ENCODE measurements at regions not wholly inside any gene's neighbourhood (a gene's known extent, or its start where the extent isn't known, plus 50 kb on each side); places are given as distances from the start of the nearest gene placed in this dataset.

GRCh38 chr12:75665216-75665615 is 153.8 kb upstream of the KRR1 start:
- H3K4me3 Mint-ChIP-seq, result no peak overlapping the region

GRCh38 chr12:75662511-75663159 is 151.2 kb upstream of the KRR1 start:
- ATAC-seq, result no peak
- DNase-seq (ENCODE audit: low spot score), result no peak
- ChIA-PET POLR2A (no interaction called here), CTCF (no interaction called here)
- Mint-ChIP-seq H3K27ac (no peak overlapping the region), H3K9me3 (no peaks in the 10 kb centered on the region), H3K27me3 (ENCODE audit: low read depth) (no peaks in the 10 kb centered on the region), H3K4me1 (peaks cover 20% of the 10 kb centered on the region), H3K36me3 (no peaks in the 10 kb centered on the region), H3K4me3 (no peak overlapping the region)
- TF ChIP-seq RORB (CRISPR knock-in tag; IDR thresholded peaks at IDR 0.05) (no peak), TCF7 (CRISPR knock-in tag; IDR thresholded peaks at IDR 0.05; ENCODE audit: low read depth) (no peak), AFF4 (CRISPR knock-in tag; IDR thresholded peaks at IDR 0.05; ENCODE audit: borderline replicate concordance) (no peak), ZNF423 (CRISPR knock-in tag; IDR thresholded peaks at IDR 0.05) (no peak), HMGXB4 (CRISPR knock-in tag; IDR thresholded peaks at IDR 0.05) (no peak), ZNF317 (CRISPR knock-in tag; IDR thresholded peaks at IDR 0.05; ENCODE audit: borderline replicate concordance, low read depth) (no peak), E2F1 (CRISPR knock-in tag; IDR thresholded peaks at IDR 0.05) (no peak), TP53 (CRISPR knock-in tag; IDR thresholded peaks at IDR 0.05) (no peak), FOXP4 (CRISPR knock-in tag; IDR thresholded peaks at IDR 0.05) (no peak), ATF2 (CRISPR knock-in tag; IDR thresholded peaks at IDR 0.05; ENCODE audit: borderline replicate concordance, low read depth) (no peak), CBFB (CRISPR knock-in tag; IDR thresholded peaks at IDR 0.05; ENCODE audit: low read depth) (no peak), ETV6 (CRISPR knock-in tag; IDR thresholded peaks at IDR 0.05) (no peak), CREM (CRISPR knock-in tag; IDR thresholded peaks at IDR 0.05) (no peak), MAX (CRISPR knock-in tag; IDR thresholded peaks at IDR 0.05) (no peak), ZNF532 (CRISPR knock-in tag; IDR thresholded peaks at IDR 0.05; ENCODE audit: borderline replicate concordance) (no peak), ZNF396 (CRISPR knock-in tag; IDR thresholded peaks at IDR 0.05; ENCODE audit: borderline replicate concordance) (no peak)

More at GRCh38 chr12:75665216-75665615, 153.8 kb upstream of the KRR1 start:
- ATAC-seq, result no peak
- no peaks in the 10 kb centered on the region for H3K27me3 Mint-ChIP-seq (ENCODE audit: low read depth)
- ChIA-PET CTCF (no interaction called here), POLR2A (interaction anchor here (0.7 kb wide), 1 partner anchor 108 kb away, joined by 4 read pairs; no protein-coding TSS in a partner anchor)
- no peak for DNase-seq (ENCODE audit: low spot score)
- no peaks in the 10 kb centered on the region for H3K36me3 Mint-ChIP-seq
- H3K27ac Mint-ChIP-seq, result no peak overlapping the region
- TF ChIP-seq CREB1 (CRISPR knock-in tag; IDR thresholded peaks at IDR 0.05) (no peak), TEAD4 (CRISPR knock-in tag; IDR thresholded peaks at IDR 0.05) (no peak), MYBL2 (CRISPR knock-in tag; IDR thresholded peaks at IDR 0.05) (no peak)
- H3K4me1 Mint-ChIP-seq, result peaks cover 15% of the 10 kb centered on the region
- no peaks in the 10 kb centered on the region for H3K9me3 Mint-ChIP-seq

All from WTC11 (cell line).